MCF 10A (cell line): ENCODE measurements at regions not wholly inside any gene's neighbourhood (a gene's known extent, or its start where the extent isn't known, plus 50 kb on each side); places are given as distances from the start of the nearest gene placed in this dataset.

Experiments
- BruUV-seq: library from RNA; stranded (reverse); fragments of 400-500 nt; replicated peaks from 2 replicates; lab custom pipeline; 2021; lab: Mats Ljungman, UMichigan
- CTCF ChIA-PET: fragments of 300-600 bp; sonication (Branson Sonifier 250); formaldehyde crosslinking; extraction: SDS; loops from one replicate; lab custom pipeline; 2021; ENCODE audit warnings: antibody characterized with exemption, inconsistent platforms; lab: Yijun Ruan, JAX
- POLR2A ChIA-PET: fragments of 300-600, 350-650 bp; sonication (Branson Sonifier 250); formaldehyde crosslinking; extraction: SDS; loops from one replicate; lab custom pipeline; 2020; ENCODE audit warnings: antibody characterized with exemption, inconsistent platforms; lab: Yijun Ruan, JAX
- DNase-seq: peaks from one replicate; pipeline ENCODE4 v3.0.0-alpha.2; 2018; ENCODE audit not compliant: unreplicated experiment
- H3K27ac Mint-ChIP-seq: one replicate; pipeline ENCODE4 v1.8.0; 2022; ENCODE audit warnings: mild to moderate bottlenecking, low read depth, mixed read lengths; ENCODE audit not compliant: unreplicated experiment
- H3K27me3 Mint-ChIP-seq: one replicate; pipeline ENCODE4 v1.8.0; 2022; ENCODE audit warnings: mixed read lengths; ENCODE audit not compliant: insufficient read depth, unreplicated experiment
- H3K36me3 Mint-ChIP-seq: one replicate; pipeline ENCODE4 v1.8.0; 2022; ENCODE audit warnings: mild to moderate bottlenecking, moderate library complexity, mixed read lengths; ENCODE audit not compliant: insufficient read depth, unreplicated experiment
- H3K4me1 Mint-ChIP-seq: one replicate; pipeline ENCODE4 v1.8.0; 2022; ENCODE audit warnings: mixed read lengths; ENCODE audit not compliant: insufficient read depth, unreplicated experiment
- H3K4me3 Mint-ChIP-seq: one replicate; pipeline ENCODE4 v1.8.0; 2022; ENCODE audit warnings: mild to moderate bottlenecking, moderate library complexity, mixed read lengths; ENCODE audit not compliant: unreplicated experiment
- H3K9me3 Mint-ChIP-seq: one replicate; pipeline ENCODE4 v1.8.0; 2022; ENCODE audit warnings: mixed read lengths; ENCODE audit not compliant: unreplicated experiment
- intact Hi-C: fragments of 100-400 bp; cut with micrococcal nuclease; formaldehyde crosslinking; loops from 2 replicates; pipeline ENCODE4 v1.14.1; 2022
- TF ChIP-seq, protein P1 (sequence below): fragments of 200-600 bp; IDR thresholded peaks from one replicate; pipeline ENCODE4 v1.8.0; 2022; ENCODE audit warnings: antibody characterized with exemption, mild to moderate bottlenecking; ENCODE audit not compliant: unreplicated experiment

DNA sequence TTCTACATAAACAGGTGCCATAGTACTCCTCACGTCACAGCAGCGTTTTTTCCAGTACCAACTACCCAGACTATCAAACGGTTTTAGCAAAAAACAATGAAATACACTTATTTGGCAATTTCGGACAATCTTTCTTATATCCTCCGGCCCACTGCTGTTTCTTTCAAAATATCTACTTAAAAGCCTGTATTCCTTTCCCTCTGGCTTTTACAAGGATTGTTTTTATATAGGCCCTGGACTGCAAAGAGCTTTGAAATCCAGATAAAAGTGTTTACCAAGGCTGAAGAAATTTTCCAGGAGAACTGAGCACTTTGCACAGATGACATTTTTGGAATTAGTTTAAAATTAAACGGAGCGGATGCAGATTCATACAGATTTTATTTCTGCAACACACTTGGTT, 255.9 kb upstream of the STARD13 start:
- POLR2A ChIA-PET: interaction anchor here (0.8 to 1.1 kb wide), 2 partner anchors 151 to 183 kb away, joined by 3 to 4 read pairs; no protein-coding TSS in a partner anchor
- intact Hi-C loops: loop anchor here (5.0 to 10.0 kb wide), 2 partner anchors 417 to 889 kb away; no protein-coding TSS in a partner anchor
- H3K27me3 Mint-ChIP-seq: no peaks in the 10 kb centered on the region
- H3K4me3 Mint-ChIP-seq: peak overlapping the region; percentile 87
- H3K9me3 Mint-ChIP-seq: no peaks in the 10 kb centered on the region
- peaks cover 8% of the 10 kb centered on the region for H3K4me1 Mint-ChIP-seq
- TF ChIP-seq, protein P1, sequence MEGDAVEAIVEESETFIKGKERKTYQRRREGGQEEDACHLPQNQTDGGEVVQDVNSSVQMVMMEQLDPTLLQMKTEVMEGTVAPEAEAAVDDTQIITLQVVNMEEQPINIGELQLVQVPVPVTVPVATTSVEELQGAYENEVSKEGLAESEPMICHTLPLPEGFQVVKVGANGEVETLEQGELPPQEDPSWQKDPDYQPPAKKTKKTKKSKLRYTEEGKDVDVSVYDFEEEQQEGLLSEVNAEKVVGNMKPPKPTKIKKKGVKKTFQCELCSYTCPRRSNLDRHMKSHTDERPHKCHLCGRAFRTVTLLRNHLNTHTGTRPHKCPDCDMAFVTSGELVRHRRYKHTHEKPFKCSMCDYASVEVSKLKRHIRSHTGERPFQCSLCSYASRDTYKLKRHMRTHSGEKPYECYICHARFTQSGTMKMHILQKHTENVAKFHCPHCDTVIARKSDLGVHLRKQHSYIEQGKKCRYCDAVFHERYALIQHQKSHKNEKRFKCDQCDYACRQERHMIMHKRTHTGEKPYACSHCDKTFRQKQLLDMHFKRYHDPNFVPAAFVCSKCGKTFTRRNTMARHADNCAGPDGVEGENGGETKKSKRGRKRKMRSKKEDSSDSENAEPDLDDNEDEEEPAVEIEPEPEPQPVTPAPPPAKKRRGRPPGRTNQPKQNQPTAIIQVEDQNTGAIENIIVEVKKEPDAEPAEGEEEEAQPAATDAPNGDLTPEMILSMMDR: no peak
- no peak for DNase-seq
- no peaks in the 10 kb centered on the region for H3K36me3 Mint-ChIP-seq
- CTCF ChIA-PET: interaction anchor here (0.6 kb wide), 3 partner anchors 53 to 520 kb away, joined by 3 read pairs; no protein-coding TSS in a partner anchor
- peak overlapping the region; percentile 99 for H3K27ac Mint-ChIP-seq
- no TSS peak for BruUV-seq

DNA sequence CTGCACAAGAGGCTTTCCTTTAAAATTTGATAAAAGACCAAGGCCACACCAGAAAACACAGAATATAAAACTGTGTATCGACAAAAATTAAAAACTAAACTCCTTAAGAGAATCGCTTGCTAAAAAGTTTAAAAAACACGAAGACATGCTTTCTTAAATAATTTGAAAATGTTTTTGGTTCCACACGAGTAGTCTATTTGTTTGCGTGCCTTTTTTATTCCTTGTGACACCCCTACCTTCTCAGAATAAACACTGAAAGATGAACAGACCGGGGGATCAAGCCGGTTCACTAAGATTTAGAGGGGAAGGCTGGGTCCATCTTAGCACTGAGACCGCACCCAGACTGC, 256.4 kb upstream of the STARD13 start:
- no peaks in the 10 kb centered on the region for H3K36me3 Mint-ChIP-seq
- TSS peak; percentile 93 for BruUV-seq
- CTCF ChIA-PET: interaction anchor here (0.6 kb wide), 1 partner anchor 182 kb away, joined by 3 read pairs; no protein-coding TSS in a partner anchor
- peak overlapping the region; percentile 87 for H3K4me3 Mint-ChIP-seq
- no peak for DNase-seq
- no peaks in the 10 kb centered on the region for H3K27me3 Mint-ChIP-seq
- peak overlapping the region; percentile 99 for H3K27ac Mint-ChIP-seq
- H3K9me3 Mint-ChIP-seq: no peaks in the 10 kb centered on the region
- intact Hi-C loops: loop anchor here (1.0 to 10.0 kb wide), 6 partner anchors 230 to 956 kb away; partner anchors contain the start of genes PDS5B and STARD13
- POLR2A ChIA-PET: interaction anchor here (0.8 to 2.3 kb wide), 2 partner anchors 150 to 257 kb away, joined by 4 to 18 read pairs; partner anchors contain the start of gene STARD13
- peaks cover 8% of the 10 kb centered on the region for H3K4me1 Mint-ChIP-seq
- TF ChIP-seq, protein P1: no peak

DNA sequence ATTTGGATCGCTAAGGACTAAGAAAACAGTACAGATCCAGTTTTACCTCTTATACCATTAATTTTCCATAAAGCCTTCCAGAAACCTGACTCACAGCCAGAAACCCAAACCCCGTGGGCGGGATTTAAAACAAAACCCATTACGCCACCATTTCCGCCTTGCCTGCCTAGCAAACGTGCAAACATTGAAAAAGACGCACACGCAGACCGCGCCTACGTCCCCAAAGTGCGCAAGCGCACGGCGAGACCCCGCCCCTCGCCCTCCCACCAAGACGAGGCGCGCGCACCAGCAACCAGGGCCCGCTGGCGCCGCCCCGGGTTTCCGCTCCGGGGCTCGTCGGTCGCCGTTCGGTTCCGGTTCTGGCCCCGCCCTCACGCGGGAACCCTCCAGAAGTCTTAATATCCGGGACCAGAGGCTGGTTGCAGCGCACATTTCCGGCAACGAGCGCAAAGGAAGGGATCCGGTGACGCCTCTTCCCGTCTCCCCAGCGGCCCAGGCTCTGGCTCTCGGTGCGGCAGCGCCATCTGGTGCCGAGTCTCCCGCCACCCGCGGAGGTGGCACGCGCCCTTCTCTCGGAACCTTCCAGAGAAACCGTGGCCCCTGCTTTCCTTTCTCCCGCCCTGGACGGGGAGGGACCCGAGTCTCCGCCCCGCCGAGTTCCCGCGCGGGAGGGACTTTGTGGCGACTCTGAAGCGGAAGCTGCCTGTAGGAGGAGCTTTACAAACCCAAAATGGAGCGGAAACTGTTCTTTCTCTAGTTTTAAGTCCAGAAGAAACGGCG, 256.9 kb upstream of the STARD13 start:
- H3K4me3 Mint-ChIP-seq: peak overlapping the region; percentile 87
- peak; percentile 98 for DNase-seq
- BruUV-seq: no TSS peak
- H3K9me3 Mint-ChIP-seq: no peaks in the 10 kb centered on the region
- H3K27me3 Mint-ChIP-seq: no peaks in the 10 kb centered on the region
- POLR2A ChIA-PET: interaction anchor here (0.6 to 3.1 kb wide), 45 partner anchors 8 to 1621 kb away, joined by 3 to 35 read pairs (median 3); partner anchors contain the start of genes PDS5B and STARD13
- no peaks in the 10 kb centered on the region for H3K36me3 Mint-ChIP-seq
- H3K4me1 Mint-ChIP-seq: peaks cover 8% of the 10 kb centered on the region
- H3K27ac Mint-ChIP-seq: peak overlapping the region; percentile 99
- CTCF ChIA-PET: interaction anchor here (0.5 to 3.7 kb wide), 30 partner anchors 12 to 1690 kb away, joined by 3 to 76 read pairs (median 4); no protein-coding TSS in a partner anchor
- TF ChIP-seq, protein P1: peak; percentile 81
- intact Hi-C loops: loop anchor here (1.0 to 10.0 kb wide), 7 partner anchors 182 to 956 kb away; partner anchors contain the start of genes PDS5B and STARD13

DNA sequence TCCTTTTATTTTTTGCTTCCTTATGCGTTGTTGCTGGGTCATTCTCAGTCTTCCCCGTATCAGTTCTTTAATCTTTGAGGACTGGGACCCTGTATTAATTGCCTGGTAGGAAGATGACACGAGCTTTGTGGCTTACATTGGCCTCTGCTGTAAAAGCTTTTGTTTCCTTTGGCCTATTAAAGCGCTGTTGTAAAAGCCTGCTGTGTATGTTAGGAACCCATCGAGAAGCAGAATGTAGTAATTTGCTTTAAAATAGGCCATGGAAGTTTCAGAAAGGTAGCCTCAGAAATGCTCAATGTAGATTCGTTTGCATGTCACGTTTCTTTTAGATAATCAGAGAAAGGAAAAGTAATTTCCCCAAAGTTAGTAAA, 257.5 kb upstream of the STARD13 start:
- CTCF ChIA-PET: interaction anchor here (0.5 to 3.7 kb wide), 34 partner anchors 11 to 1690 kb away, joined by 3 to 76 read pairs (median 3); no protein-coding TSS in a partner anchor
- Mint-ChIP-seq H3K4me3 (peak overlapping the region; percentile 87), H3K27ac (peak overlapping the region; percentile 99), H3K27me3 (no peaks in the 10 kb centered on the region), H3K4me1 (peaks cover 8% of the 10 kb centered on the region), H3K36me3 (no peaks in the 10 kb centered on the region), H3K9me3 (no peaks in the 10 kb centered on the region)
- intact Hi-C loops: loop anchor here (1.0 to 10.0 kb wide), 4 partner anchors 181 to 891 kb away; partner anchors contain the start of gene STARD13
- DNase-seq: no peak
- POLR2A ChIA-PET: interaction anchor here (0.6 to 3.1 kb wide), 45 partner anchors 9 to 1621 kb away, joined by 3 to 35 read pairs (median 3); partner anchors contain the start of genes PDS5B and STARD13
- TF ChIP-seq, protein P1: no peak
- TSS peak; percentile 91 for BruUV-seq
